H1 (cell line): ENCODE measurements at regions not wholly inside any gene's neighbourhood (a gene's known extent, or its start where the extent isn't known, plus 50 kb on each side); places are given as distances from the start of the nearest gene placed in this dataset.

ENCODE experiments used
- CTCF ChIA-PET: fragments of 300-600 bp; sonication (Branson Sonifier 250); formaldehyde crosslinking; loops from one replicate; lab custom pipeline; 2021; ENCODE audit not compliant: partially characterized antibody; lab: Charles Lee
- POLR2A ChIA-PET: fragments of 300-600 bp; sonication (Branson Sonifier 250); formaldehyde crosslinking; loops from one replicate; lab custom pipeline; 2021; ENCODE audit warnings: inconsistent platforms; ENCODE audit not compliant: partially characterized antibody; lab: Charles Lee
- DNase-seq, 2 experiments: peaks; one replicate each; pipeline versions ENCODE4 v3.0.0 to v3.0.0-alpha.2; 2010 to 2022; ENCODE audit warnings: low spot score in 2 of 2, low read depth in 1 of 2, mixed read lengths in 1 of 2
- FAIRE-seq: peaks from 2 replicates; lab custom pipeline; 2011; peaks lifted over from hg19 to GRCh38; lab: Jason Lieb, UNC
- H2AFZ ChIP-seq: 2 replicates; pipeline ENCODE4 v1.8.1; 2012; ENCODE audit warnings: low read length, inconsistent platforms
- H2AK5ac ChIP-seq: 2 replicates; pipeline ENCODE4 v1.6.1; 2013; ENCODE audit warnings: low read depth, low read length
- H2BK120ac ChIP-seq: replicated peaks from 2 replicates; pipeline ENCODE3; 2013; ENCODE audit warnings: low read depth, low read length, inconsistent platforms
- H2BK12ac ChIP-seq: 2 replicates; pipeline ENCODE4 v1.6.1; 2013; ENCODE audit warnings: low read depth, low read length
- H2BK15ac ChIP-seq: 2 replicates; pipeline ENCODE4 v1.6.1; 2013; ENCODE audit warnings: low read length
- H2BK20ac ChIP-seq: 2 replicates; pipeline ENCODE4 v1.6.1; 2013; ENCODE audit warnings: low read length
- H2BK5ac ChIP-seq: 2 replicates; pipeline ENCODE4 v1.6.1; 2013; ENCODE audit warnings: low read depth, low read length
- H3K14ac ChIP-seq: 2 replicates; pipeline ENCODE4 v1.6.1; 2013; ENCODE audit warnings: inconsistent platforms; ENCODE audit not compliant: insufficient read length
- H3K18ac ChIP-seq: 2 replicates; pipeline ENCODE4 v1.6.1; 2013; ENCODE audit warnings: low read length; ENCODE audit errors: extremely low read depth
- H3K23ac ChIP-seq: 2 replicates; pipeline ENCODE4 v1.6.1; 2013; ENCODE audit warnings: inconsistent platforms; ENCODE audit not compliant: insufficient read length
- H3K23me2 ChIP-seq: 2 replicates; pipeline ENCODE4 v1.6.1; 2013; ENCODE audit warnings: low read depth, low read length
- H3K27ac ChIP-seq: 2 replicates; pipeline ENCODE4 v1.6.1; 2011; ENCODE audit warnings: low read depth, low read length, inconsistent platforms
- H3K27me3 ChIP-seq, 4 experiments: replicated peaks in 1 of 4; 1 replicate in 1 of 4; 2 replicates in 3 of 4; pipeline versions ENCODE4 v1.6.1 to v1.8.1; 2011 to 2013; ENCODE audit warnings: low read length in 3 of 4, mild to moderate bottlenecking in 3 of 4, inconsistent platforms in 2 of 4, mixed read lengths in 2 of 4, moderate library complexity in 1 of 4; ENCODE audit not compliant: control insufficient read depth in 3 of 4, insufficient read depth in 3 of 4; ENCODE audit errors: extremely low read depth in 1 of 4
- H3K36me3 ChIP-seq, 4 experiments: 2 replicates each; pipeline versions ENCODE4 v1.6.1 to v1.8.1; 2011 to 2013; ENCODE audit warnings: mild to moderate bottlenecking in 4 of 4, low read length in 3 of 4, moderate library complexity in 2 of 4, control low read depth in 1 of 4, inconsistent platforms in 1 of 4; ENCODE audit not compliant: insufficient read depth in 4 of 4, control insufficient read depth in 2 of 4
- H3K4ac ChIP-seq: replicated peaks from 2 replicates; pipeline ENCODE3; 2013; ENCODE audit warnings: low read length, low read depth, mixed read lengths, inconsistent platforms; ENCODE audit not compliant: insufficient read length
- H3K4me1 ChIP-seq, 4 experiments: replicated peaks in 1 of 4; 1 replicate in 1 of 4; 2 replicates in 3 of 4; pipeline versions ENCODE4 v1.6.1 to v1.8.1; 2011 to 2013; ENCODE audit warnings: low read length in 3 of 4, inconsistent platforms in 2 of 4, mixed read lengths in 1 of 4; ENCODE audit not compliant: insufficient read depth in 4 of 4, control insufficient read depth in 3 of 4
- H3K4me2 ChIP-seq, 2 experiments: 2 replicates each; pipeline versions ENCODE4 v1.6.1 to v1.8.1; 2011 to 2013; ENCODE audit warnings: low read depth in 2 of 2, low read length in 2 of 2, control low read depth in 1 of 2, inconsistent platforms in 1 of 2, mild to moderate bottlenecking in 1 of 2; ENCODE audit not compliant: insufficient read depth in 1 of 2
- H3K4me3 ChIP-seq, 4 experiments: fragments of 200-600, 300-600 bp in 1 of 4; sonication (generic), shearing (Covaris generic), sonication (Bioruptor Twin) in 1 of 4; 2 replicates each; pipeline versions ENCODE4 v1.5.1 to v1.8.1; 2011 to 2016; ENCODE audit warnings: low read length in 4 of 4, low read depth in 3 of 4, control low read depth in 2 of 4, inconsistent platforms in 2 of 4, mild to moderate bottlenecking in 2 of 4, mixed read lengths in 1 of 4, moderate library complexity in 1 of 4; ENCODE audit not compliant: insufficient read depth in 2 of 4; ENCODE audit errors: extremely low read depth in 1 of 4
- H3K56ac ChIP-seq: replicated peaks from 2 replicates; pipeline ENCODE3; 2013; ENCODE audit warnings: low read depth, mild to moderate bottlenecking, mixed read lengths, low read length, inconsistent platforms; ENCODE audit not compliant: insufficient read length
- H3K79me1 ChIP-seq: 2 replicates; pipeline ENCODE4 v1.6.1; 2013; ENCODE audit warnings: low read depth, low read length, control low read depth
- H3K79me2 ChIP-seq, 2 experiments: 2 replicates each; pipeline versions ENCODE4 v1.6.1 to v1.8.1; 2012 to 2013; ENCODE audit warnings: low read length in 2 of 2, mild to moderate bottlenecking in 2 of 2, inconsistent platforms in 1 of 2; ENCODE audit not compliant: insufficient read depth in 2 of 2, control insufficient read depth in 1 of 2
- H3K9ac ChIP-seq, 4 experiments: replicated peaks in 1 of 4; 1 replicate in 1 of 4; 2 replicates in 3 of 4; pipeline versions ENCODE4 v1.6.1 to v1.8.1; 2011 to 2013; ENCODE audit warnings: low read depth in 3 of 4, low read length in 3 of 4, control low read depth in 2 of 4, mild to moderate bottlenecking in 2 of 4, moderate library complexity in 2 of 4, inconsistent platforms in 1 of 4; ENCODE audit errors: extremely low read depth in 1 of 4
- H3K9me3 ChIP-seq, 2 experiments: 2 replicates each; pipeline versions ENCODE4 v1.6.1 to v1.8.1; 2012 to 2013; ENCODE audit warnings: mild to moderate bottlenecking in 2 of 2, moderate library complexity in 2 of 2, control low read depth in 1 of 2, inconsistent platforms in 1 of 2, low read depth in 1 of 2, low read length in 1 of 2, mixed read lengths in 1 of 2; ENCODE audit not compliant: insufficient read depth in 2 of 2
- H4K20me1 ChIP-seq, 2 experiments: replicated peaks in 1 of 2; 2 replicates each; pipeline versions ENCODE3 to v1.8.1; 2011 to 2013; ENCODE audit warnings: inconsistent platforms in 2 of 2, low read length in 2 of 2, mild to moderate bottlenecking in 1 of 2; ENCODE audit not compliant: insufficient read depth in 2 of 2, control insufficient read depth in 1 of 2
- H4K5ac ChIP-seq: 2 replicates; pipeline ENCODE4 v1.6.1; 2013; ENCODE audit warnings: low read length, low read depth, mixed read lengths, inconsistent platforms; ENCODE audit not compliant: insufficient read length
- H4K8ac ChIP-seq: 2 replicates; pipeline ENCODE4 v1.8.0; 2013; ENCODE audit warnings: mild to moderate bottlenecking, moderate library complexity, low read length, inconsistent platforms; ENCODE audit not compliant: insufficient read depth; ENCODE audit errors: extremely low read depth
- H4K91ac ChIP-seq: replicated peaks from 2 replicates; pipeline ENCODE3; 2013; ENCODE audit warnings: low read length, mixed read lengths, inconsistent platforms; ENCODE audit not compliant: insufficient read length
- BRCA1 ChIP-seq: IDR thresholded peaks from 2 replicates; pipeline ENCODE4 v1.6.1; 2012; ENCODE audit warnings: low read depth, low read length, improper control_type of control experiment
- CTBP2 ChIP-seq: IDR thresholded peaks from 2 replicates; pipeline ENCODE4 v1.7.0; 2011; ENCODE audit warnings: borderline replicate concordance, mild to moderate bottlenecking, moderate library complexity, mixed read lengths, low read length; ENCODE audit not compliant: insufficient read depth, insufficient read length
- SP4 ChIP-seq: IDR thresholded peaks from 2 replicates; pipeline ENCODE4 v1.6.1; 2012; ENCODE audit warnings: low read length, inconsistent platforms
- TEAD4 ChIP-seq: IDR thresholded peaks from 2 replicates; pipeline ENCODE4 v1.6.1; 2012; ENCODE audit warnings: low read depth, low read length, inconsistent platforms, mixed read lengths
- WGBS, 2 experiments: shearing (Covaris generic) in 1 of 2; methylation state at CpG; one replicate each; pipeline versions ENCODE4 v1.1.6 to v1.1.7; 2013 to 2015; ENCODE audit warnings: low lambda C conversion rate in 2 of 2, mixed read lengths in 2 of 2, inconsistent platforms in 1 of 2, low coverage in 1 of 2, missing lambda C conversion rate in 1 of 2; ENCODE audit not compliant: insufficient replicate concordance in 2 of 2, insufficient coverage in 1 of 2, insufficient read length in 1 of 2; ENCODE audit errors: extremely low coverage in 1 of 2, missing lambda C conversion rate in 1 of 2; 5-methylcytosine and 5-hydroxymethylcytosine counted together

DNA sequence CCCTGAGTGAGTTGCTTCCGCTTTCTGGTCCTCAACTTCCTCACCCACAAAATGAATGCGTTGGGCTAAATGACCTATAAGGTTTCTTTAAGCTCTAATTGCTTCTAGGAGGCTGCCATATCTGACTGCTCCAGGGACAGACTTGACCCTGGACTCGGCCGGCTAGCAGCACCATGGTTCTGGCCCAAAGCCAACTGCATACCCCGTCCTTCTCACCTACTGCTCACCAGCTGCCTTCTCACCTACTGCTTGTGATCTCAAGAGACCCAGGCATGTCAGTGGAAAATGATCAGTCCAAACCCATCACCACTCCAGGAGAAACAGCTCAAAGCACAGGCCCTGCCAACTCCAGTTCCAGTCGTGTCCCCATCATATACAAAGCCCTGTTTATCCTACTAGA lies 124.3 kb upstream of the IRX5 start:
- Histone ChIP-seq H2BK5ac (no peak overlapping the region), H3K56ac (no peak overlapping the region), H4K91ac (no peak overlapping the region), H2AK5ac (no peak overlapping the region), H3K14ac (no peak overlapping the region), H3K79me2 (no peaks in the 10 kb centered on the region), H2BK20ac (no peak overlapping the region), H3K18ac (no peak overlapping the region)
- FAIRE-seq: no peak
- 91% methylated on average over 6 of the region's 6 CpGs; no CpG with 5 or more reads in 1 of the 2 experiments for WGBS, 2 experiments
- no peak for TF ChIP-seq SP4
- TF ChIP-seq TEAD4: no peak
- no peak for TF ChIP-seq CTBP2
- no peak for TF ChIP-seq BRCA1
- TF ChIP-seq, all 59 proteins: peak for 0
- ChIA-PET CTCF (interaction anchor here (1.1 to 1.3 kb wide), 3 partner anchors 9 to 267 kb away, joined by 3 read pairs; no protein-coding TSS in a partner anchor), POLR2A (no interaction called here)
- no peak for DNase-seq
- Histone ChIP-seq H3K4me3 (no peak overlapping the region), H4K20me1 (no peaks in the 10 kb centered on the region), H3K27ac (no peak overlapping the region), H3K79me1 (no peaks in the 10 kb centered on the region), H3K23me2 (no peaks in the 10 kb centered on the region), H3K4me1 (peaks cover 0 to 5% (median 4%) of the 10 kb centered on the region in 4 experiments; a peak in 2 of 7 replicates), H4K8ac (no peak overlapping the region), H2BK15ac (no peak overlapping the region), H4K5ac (no peak overlapping the region), H2BK12ac (peak overlapping the region; percentile 18; the same call in 1 of the 2 replicates), H3K27me3 (no peaks in the 10 kb centered on the region), H3K36me3 (no peaks in the 10 kb centered on the region), H2AFZ (no peak overlapping the region), H3K9me3 (no peaks in the 10 kb centered on the region), H3K9ac (no peak overlapping the region), H2BK120ac (no peak overlapping the region), H3K4me2 (no peak overlapping the region), H3K23ac (no peak overlapping the region), H3K4ac (no peak overlapping the region)
